22Rv1 (cell line): ENCODE measurements at regions not wholly inside any gene's neighbourhood (a gene's known extent, or its start where the extent isn't known, plus 50 kb on each side); places are given as distances from the start of the nearest gene placed in this dataset.

Source experiments
- ZFX ChIP-seq: fragments of 450-650 bp; IDR thresholded peaks from 2 replicates; pipeline ENCODE4 v1.6.1; 2017; ENCODE audit warnings: antibody characterized with exemption, borderline replicate concordance
- TF ChIP-seq, protein P1 (sequence below): fragments of 450-650 bp; IDR thresholded peaks from 2 replicates; pipeline ENCODE4 v1.5.1; 2017; ENCODE audit warnings: mild to moderate bottlenecking

DNA sequence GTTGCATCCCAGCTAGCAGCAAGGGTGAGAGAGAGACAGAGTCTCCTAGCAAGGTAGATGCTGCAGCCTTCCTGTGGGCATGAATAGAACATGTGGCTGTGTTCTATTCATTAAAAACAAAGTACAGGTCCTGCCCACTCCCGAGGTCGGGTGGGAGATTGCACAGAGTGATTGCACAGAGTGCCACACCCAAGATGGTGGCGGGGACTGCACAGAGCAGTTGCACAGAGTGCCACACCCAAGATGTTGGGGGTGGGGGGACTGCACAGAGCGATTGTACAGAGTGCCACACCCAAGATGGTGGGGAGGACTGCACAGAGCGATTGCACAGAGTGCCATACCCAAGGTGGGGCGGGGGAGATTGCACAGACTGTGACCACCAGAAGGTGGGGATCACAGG, 410.8 kb upstream of the EEF2KMT start:
- TF ChIP-seq, protein P1, sequence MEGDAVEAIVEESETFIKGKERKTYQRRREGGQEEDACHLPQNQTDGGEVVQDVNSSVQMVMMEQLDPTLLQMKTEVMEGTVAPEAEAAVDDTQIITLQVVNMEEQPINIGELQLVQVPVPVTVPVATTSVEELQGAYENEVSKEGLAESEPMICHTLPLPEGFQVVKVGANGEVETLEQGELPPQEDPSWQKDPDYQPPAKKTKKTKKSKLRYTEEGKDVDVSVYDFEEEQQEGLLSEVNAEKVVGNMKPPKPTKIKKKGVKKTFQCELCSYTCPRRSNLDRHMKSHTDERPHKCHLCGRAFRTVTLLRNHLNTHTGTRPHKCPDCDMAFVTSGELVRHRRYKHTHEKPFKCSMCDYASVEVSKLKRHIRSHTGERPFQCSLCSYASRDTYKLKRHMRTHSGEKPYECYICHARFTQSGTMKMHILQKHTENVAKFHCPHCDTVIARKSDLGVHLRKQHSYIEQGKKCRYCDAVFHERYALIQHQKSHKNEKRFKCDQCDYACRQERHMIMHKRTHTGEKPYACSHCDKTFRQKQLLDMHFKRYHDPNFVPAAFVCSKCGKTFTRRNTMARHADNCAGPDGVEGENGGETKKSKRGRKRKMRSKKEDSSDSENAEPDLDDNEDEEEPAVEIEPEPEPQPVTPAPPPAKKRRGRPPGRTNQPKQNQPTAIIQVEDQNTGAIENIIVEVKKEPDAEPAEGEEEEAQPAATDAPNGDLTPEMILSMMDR: no peak
- TF ChIP-seq ZFX: no peak
